ENCODE measurements at regions not wholly inside any gene's neighbourhood (a gene's known extent, or its start where the extent isn't known, plus 50 kb on each side); places are given as distances from the start of the nearest gene placed in this dataset.
"Not testable (repeated sequence)": the region's sequence is repeated elsewhere in the genome, so short reads cannot be mapped to it uniquely, and the experiment has no call there.

GRCh38 chr4:3936184-3936583, 170.0 kb downstream of the ADRA2C start:
- TF ChIP-seq ZFX (IDR thresholded peaks at IDR 0.05; ENCODE audit: borderline replicate concordance) (no peak), CTCF (IDR thresholded peaks at IDR 0.05) (no peak)
- no peak overlapping the region for H3K27ac ChIP-seq

GRCh38 chr4:3937849-3938562, 171.8 kb downstream of the ADRA2C start:
- not testable (repeated sequence) for H3K27ac ChIP-seq

GRCh38 chr4:3938676-3939075, 172.5 kb downstream of the ADRA2C start:
- H3K27ac ChIP-seq, result not testable (repeated sequence)

- not testable (repeated sequence) for H3K27ac ChIP-seq
Observed at GRCh38 chr4:3939954-3940591, 173.9 kb downstream of the ADRA2C start.

GRCh38 chr4:3941735-3942522, 175.7 kb downstream of the ADRA2C start:
- H3K27ac ChIP-seq, result not testable (repeated sequence)

GRCh38 chr4:3942569-3942971, 176.4 kb downstream of the ADRA2C start:
- TF ChIP-seq CTCF (IDR thresholded peaks at IDR 0.05), result peak; percentile 78
- H3K27ac ChIP-seq, result not testable (repeated sequence)

- H3K27ac ChIP-seq, result not testable (repeated sequence)
Observed at GRCh38 chr4:3943051-3943450, 176.9 kb downstream of the ADRA2C start.

- H3K27ac ChIP-seq, result no peak overlapping the region
- no peak for TF ChIP-seq CTCF (IDR thresholded peaks at IDR 0.05)
Observed at GRCh38 chr4:3945511-3946290, 179.5 kb downstream of the ADRA2C start.

GRCh38 chr4:3946553-3946952, 180.4 kb downstream of the ADRA2C start:
- H3K27ac ChIP-seq, result not testable (repeated sequence)

- H3K27ac ChIP-seq, result not testable (repeated sequence)
Observed at GRCh38 chr4:3947761-3948160, 181.6 kb downstream of the ADRA2C start.

- H3K27ac ChIP-seq, result not testable (repeated sequence)
Observed at GRCh38 chr4:3948210-3948609, 182.0 kb downstream of the ADRA2C start.

Data from 22Rv1 (cell line).